Caco-2 (cell line): ENCODE measurements at regions not wholly inside any gene's neighbourhood (a gene's known extent, or its start where the extent isn't known, plus 50 kb on each side); places are given as distances from the start of the nearest gene placed in this dataset.

Experiments
- BruUV-seq: library from RNA; stranded (reverse); fragments of 400-500 nt; replicated peaks from 2 replicates; lab custom pipeline; 2021; lab: Mats Ljungman, UMichigan
- CTCF ChIA-PET: fragments of 300-600 bp; sonication (Branson Sonifier 250); formaldehyde crosslinking; loops from one replicate; lab custom pipeline; 2022; ENCODE audit warnings: antibody characterized with exemption; lab: Charles Lee
- POLR2A ChIA-PET: fragments of 300-600 bp; sonication (Branson Sonifier 250); formaldehyde crosslinking; loops from one replicate; lab custom pipeline; 2022; ENCODE audit warnings: antibody characterized with exemption; lab: Charles Lee
- DNase-seq, 2 experiments: peaks; one replicate each; pipeline versions ENCODE4 v3.0.0 to v3.0.0-alpha.2; 2020 to 2022
- H3K27me3 ChIP-seq: replicated peaks from 2 replicates; pipeline ENCODE4 v1.6.0; 2011; ENCODE audit warnings: low read length; ENCODE audit not compliant: control insufficient read depth, insufficient read depth
- H3K36me3 ChIP-seq: 2 replicates; pipeline ENCODE4 v1.5.1; 2011; ENCODE audit warnings: low read length; ENCODE audit not compliant: control insufficient read depth, insufficient read depth
- H3K4me1 ChIP-seq: fragments of 250-450 bp; sonication (Bioruptor Pico); 2 replicates; pipeline ENCODE4 v1.5.1; 2020; ENCODE audit warnings: mild to moderate bottlenecking
- H3K4me3 ChIP-seq: 2 replicates; pipeline ENCODE4 v1.5.1; 2011; ENCODE audit warnings: low read depth, mild to moderate bottlenecking, control low read depth, low read length
- H3K9me3 ChIP-seq: fragments of 250-450 bp; sonication (Bioruptor Pico); 2 replicates; pipeline ENCODE4 v1.5.1; 2020; ENCODE audit warnings: mild to moderate bottlenecking, moderate library complexity
- H3K27ac Mint-ChIP-seq: one replicate; pipeline ENCODE4 v1.8.0; 2022; ENCODE audit warnings: mixed read lengths; ENCODE audit not compliant: unreplicated experiment
- H3K27me3 Mint-ChIP-seq: one replicate; pipeline ENCODE4 v1.8.0; 2022; ENCODE audit warnings: mixed read lengths; ENCODE audit not compliant: insufficient read depth, unreplicated experiment
- H3K36me3 Mint-ChIP-seq: one replicate; pipeline ENCODE4 v1.8.0; 2022; ENCODE audit warnings: mild to moderate bottlenecking, mixed read lengths; ENCODE audit not compliant: insufficient read depth, unreplicated experiment
- H3K4me1 Mint-ChIP-seq: one replicate; pipeline ENCODE4 v1.8.0; 2022; ENCODE audit warnings: low read depth, mixed read lengths; ENCODE audit not compliant: unreplicated experiment
- H3K4me3 Mint-ChIP-seq: one replicate; pipeline ENCODE4 v1.8.0; 2022; ENCODE audit warnings: mild to moderate bottlenecking, moderate library complexity, mixed read lengths; ENCODE audit not compliant: unreplicated experiment
- H3K9me3 Mint-ChIP-seq: one replicate; pipeline ENCODE4 v1.8.0; 2022; ENCODE audit warnings: mixed read lengths; ENCODE audit not compliant: unreplicated experiment
- intact Hi-C: fragments of 100-400 bp; cut with micrococcal nuclease; formaldehyde crosslinking; loops from one replicate; pipeline ENCODE4 v1.10.0; 2022; ENCODE audit not compliant: unreplicated experiment
- TF ChIP-seq, protein P1 (sequence below), 2 experiments: fragments of 200-600 bp in 1 of 2; IDR thresholded peaks; 1 replicate in 1 of 2; 2 replicates in 1 of 2; pipeline versions ENCODE4 v1.5.1 to v1.8.0; 2011 to 2022; ENCODE audit warnings: antibody characterized with exemption in 1 of 2, control low read depth in 1 of 2, inconsistent platforms in 1 of 2, low read depth in 1 of 2, low read length in 1 of 2, mild to moderate bottlenecking in 1 of 2, moderate library complexity in 1 of 2; ENCODE audit not compliant: insufficient read depth in 1 of 2, severe bottlenecking in 1 of 2, unreplicated experiment in 1 of 2

DNA sequence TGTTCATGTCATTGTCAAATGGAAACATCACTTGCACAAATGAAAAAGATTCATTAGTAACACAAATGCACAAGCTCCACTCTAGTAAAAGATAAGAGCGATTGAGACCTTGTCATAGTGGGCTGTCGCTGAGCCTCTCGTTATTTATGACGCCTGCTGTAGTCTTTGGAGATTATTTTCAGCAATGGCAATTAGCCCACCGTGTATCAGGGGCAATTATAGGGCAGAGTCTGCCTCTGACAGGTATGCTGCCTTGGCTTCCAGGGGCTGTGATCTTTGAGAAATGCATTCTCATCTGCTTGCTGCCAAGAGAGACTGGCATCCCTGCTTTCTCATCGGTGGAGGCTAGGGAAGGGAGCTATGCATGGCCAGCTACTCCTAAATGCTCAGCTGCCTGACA is 426.8 kb upstream of the CLINT1 start:
- BruUV-seq: no TSS peak
- ChIA-PET POLR2A (no interaction called here), CTCF (no interaction called here)
- TF ChIP-seq, protein P1, sequence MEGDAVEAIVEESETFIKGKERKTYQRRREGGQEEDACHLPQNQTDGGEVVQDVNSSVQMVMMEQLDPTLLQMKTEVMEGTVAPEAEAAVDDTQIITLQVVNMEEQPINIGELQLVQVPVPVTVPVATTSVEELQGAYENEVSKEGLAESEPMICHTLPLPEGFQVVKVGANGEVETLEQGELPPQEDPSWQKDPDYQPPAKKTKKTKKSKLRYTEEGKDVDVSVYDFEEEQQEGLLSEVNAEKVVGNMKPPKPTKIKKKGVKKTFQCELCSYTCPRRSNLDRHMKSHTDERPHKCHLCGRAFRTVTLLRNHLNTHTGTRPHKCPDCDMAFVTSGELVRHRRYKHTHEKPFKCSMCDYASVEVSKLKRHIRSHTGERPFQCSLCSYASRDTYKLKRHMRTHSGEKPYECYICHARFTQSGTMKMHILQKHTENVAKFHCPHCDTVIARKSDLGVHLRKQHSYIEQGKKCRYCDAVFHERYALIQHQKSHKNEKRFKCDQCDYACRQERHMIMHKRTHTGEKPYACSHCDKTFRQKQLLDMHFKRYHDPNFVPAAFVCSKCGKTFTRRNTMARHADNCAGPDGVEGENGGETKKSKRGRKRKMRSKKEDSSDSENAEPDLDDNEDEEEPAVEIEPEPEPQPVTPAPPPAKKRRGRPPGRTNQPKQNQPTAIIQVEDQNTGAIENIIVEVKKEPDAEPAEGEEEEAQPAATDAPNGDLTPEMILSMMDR (IDR thresholded peaks at IDR 0.05; ENCODE audit: insufficient read depth in 1 of 2, low read depth in 1 of 2, low read length in 1 of 2, severe bottlenecking in 1 of 2, unreplicated experiment in 1 of 2): no peak
- peaks cover 10% of the 10 kb centered on the region for H3K27me3 Mint-ChIP-seq
- no peaks in the 10 kb centered on the region for H3K36me3 Mint-ChIP-seq
- Histone ChIP-seq H3K9me3 (no peaks in the 10 kb centered on the region), H3K4me3 (no peak overlapping the region), H3K4me1 (no peaks in the 10 kb centered on the region), H3K27me3 (0 out of 2 replicates have a peak, but pooled peaks cover 1% of the 10 kb centered on the region), H3K36me3 (no peaks in the 10 kb centered on the region)
- H3K27ac Mint-ChIP-seq: no peak overlapping the region
- no peak for DNase-seq
- H3K9me3 Mint-ChIP-seq: no peaks in the 10 kb centered on the region
- no peaks in the 10 kb centered on the region for H3K4me1 Mint-ChIP-seq
- intact Hi-C loops: no loop called here
- H3K4me3 Mint-ChIP-seq: no peak overlapping the region

- no peaks in the 10 kb centered on the region for H3K4me1 Mint-ChIP-seq
- H3K27me3 Mint-ChIP-seq: peaks cover 9% of the 10 kb centered on the region
- H3K27ac Mint-ChIP-seq: no peak overlapping the region
- no peaks in the 10 kb centered on the region for H3K36me3 ChIP-seq
- no peak overlapping the region for H3K4me3 ChIP-seq
- H3K4me1 ChIP-seq: no peaks in the 10 kb centered on the region
- intact Hi-C loops: no loop called here
- no peaks in the 10 kb centered on the region for H3K9me3 Mint-ChIP-seq
- H3K4me3 Mint-ChIP-seq: no peak overlapping the region
- ChIA-PET CTCF (no interaction called here), POLR2A (no interaction called here)
- 0 out of 2 replicates have a peak, but pooled peaks cover 3% of the 10 kb centered on the region for H3K9me3 ChIP-seq
- TF ChIP-seq, protein P1 (IDR thresholded peaks at IDR 0.05; ENCODE audit: insufficient read depth in 1 of 2, low read depth in 1 of 2, low read length in 1 of 2, severe bottlenecking in 1 of 2, unreplicated experiment in 1 of 2): no peak
- 0 out of 2 replicates have a peak, but pooled peaks cover 1% of the 10 kb centered on the region for H3K27me3 ChIP-seq
- BruUV-seq: no TSS peak
- no peak for DNase-seq
- no peaks in the 10 kb centered on the region for H3K36me3 Mint-ChIP-seq
Measured at GRCh38 chr5:158284242-158284641, 425.3 kb upstream of the CLINT1 start.

- DNase-seq: no peak
- no peak overlapping the region for H3K4me3 Mint-ChIP-seq
- Histone ChIP-seq H3K4me1 (no peaks in the 10 kb centered on the region), H3K4me3 (no peak overlapping the region), H3K9me3 (0 out of 2 replicates have a peak, but pooled peaks cover 3% of the 10 kb centered on the region), H3K27me3 (no peaks in the 10 kb centered on the region), H3K36me3 (no peaks in the 10 kb centered on the region)
- H3K4me1 Mint-ChIP-seq: no peaks in the 10 kb centered on the region
- H3K36me3 Mint-ChIP-seq: no peaks in the 10 kb centered on the region
- H3K27me3 Mint-ChIP-seq: peaks cover 12% of the 10 kb centered on the region
- no peaks in the 10 kb centered on the region for H3K9me3 Mint-ChIP-seq
- ChIA-PET CTCF (no interaction called here), POLR2A (no interaction called here)
- intact Hi-C loops: no loop called here
- no TSS peak for BruUV-seq
- TF ChIP-seq, protein P1 (IDR thresholded peaks at IDR 0.05; ENCODE audit: insufficient read depth in 1 of 2, low read depth in 1 of 2, low read length in 1 of 2, severe bottlenecking in 1 of 2, unreplicated experiment in 1 of 2): no peak
- H3K27ac Mint-ChIP-seq: no peak overlapping the region
Measured at GRCh38 chr5:158283397-158283796, 424.5 kb upstream of the CLINT1 start.
